ENCODE measurements at regions not wholly inside any gene's neighbourhood (a gene's known extent, or its start where the extent isn't known, plus 50 kb on each side); places are given as distances from the start of the nearest gene placed in this dataset.

DNA sequence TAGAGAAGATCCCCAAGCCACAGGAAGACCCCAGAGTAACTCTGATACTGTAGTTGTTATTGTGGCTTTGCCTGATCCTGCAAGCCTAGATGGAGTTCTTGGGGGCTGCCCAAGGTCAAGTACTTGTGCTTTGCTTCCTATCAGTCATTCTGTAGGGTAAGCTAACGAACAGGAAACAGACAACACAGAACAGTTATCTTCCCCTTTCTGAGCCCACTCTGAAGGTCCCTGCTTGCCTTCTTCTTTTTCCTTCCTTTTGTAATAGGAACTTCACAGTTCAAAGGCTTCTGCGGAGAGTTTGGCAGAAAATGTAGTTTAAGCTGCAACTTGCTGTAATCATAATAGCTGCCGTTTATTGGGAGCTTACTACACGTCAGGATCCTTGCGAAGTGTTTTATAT, 494.1 kb upstream of the ERCC4 start:
- DNase-seq (ENCODE audit: extremely low spot score), result no peak
- no peak overlapping the region for H3K4me3 ChIP-seq
- H3K36me3 ChIP-seq, result no peaks in the 10 kb centered on the region
- H3K9me3 ChIP-seq, result peaks cover 0 to 8% (median 3%) of the 10 kb centered on the region in 4 donors
- no peaks in the 10 kb centered on the region for H3K27me3 ChIP-seq
- TF ChIP-seq, protein P1, sequence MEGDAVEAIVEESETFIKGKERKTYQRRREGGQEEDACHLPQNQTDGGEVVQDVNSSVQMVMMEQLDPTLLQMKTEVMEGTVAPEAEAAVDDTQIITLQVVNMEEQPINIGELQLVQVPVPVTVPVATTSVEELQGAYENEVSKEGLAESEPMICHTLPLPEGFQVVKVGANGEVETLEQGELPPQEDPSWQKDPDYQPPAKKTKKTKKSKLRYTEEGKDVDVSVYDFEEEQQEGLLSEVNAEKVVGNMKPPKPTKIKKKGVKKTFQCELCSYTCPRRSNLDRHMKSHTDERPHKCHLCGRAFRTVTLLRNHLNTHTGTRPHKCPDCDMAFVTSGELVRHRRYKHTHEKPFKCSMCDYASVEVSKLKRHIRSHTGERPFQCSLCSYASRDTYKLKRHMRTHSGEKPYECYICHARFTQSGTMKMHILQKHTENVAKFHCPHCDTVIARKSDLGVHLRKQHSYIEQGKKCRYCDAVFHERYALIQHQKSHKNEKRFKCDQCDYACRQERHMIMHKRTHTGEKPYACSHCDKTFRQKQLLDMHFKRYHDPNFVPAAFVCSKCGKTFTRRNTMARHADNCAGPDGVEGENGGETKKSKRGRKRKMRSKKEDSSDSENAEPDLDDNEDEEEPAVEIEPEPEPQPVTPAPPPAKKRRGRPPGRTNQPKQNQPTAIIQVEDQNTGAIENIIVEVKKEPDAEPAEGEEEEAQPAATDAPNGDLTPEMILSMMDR (IDR thresholded peaks at IDR 0.05), result no peak
- TF ChIP-seq EP300 (IDR thresholded peaks at IDR 0.05), result no peak
- TF ChIP-seq POLR2A (IDR thresholded peaks at IDR 0.05; ENCODE audit: low read depth), result no peak
- no peak for TF ChIP-seq POLR2AphosphoS5 (IDR thresholded peaks at IDR 0.05)
- WGBS, result 70% methylated on average over 5 of the region's 5 CpGs
- intact Hi-C loops (cut with DNase I), result no loop called here
- no peak overlapping the region for H3K27ac ChIP-seq (replicated peaks in 1 of 4)
- no peaks in the 10 kb centered on the region for H3K4me1 ChIP-seq

DNA sequence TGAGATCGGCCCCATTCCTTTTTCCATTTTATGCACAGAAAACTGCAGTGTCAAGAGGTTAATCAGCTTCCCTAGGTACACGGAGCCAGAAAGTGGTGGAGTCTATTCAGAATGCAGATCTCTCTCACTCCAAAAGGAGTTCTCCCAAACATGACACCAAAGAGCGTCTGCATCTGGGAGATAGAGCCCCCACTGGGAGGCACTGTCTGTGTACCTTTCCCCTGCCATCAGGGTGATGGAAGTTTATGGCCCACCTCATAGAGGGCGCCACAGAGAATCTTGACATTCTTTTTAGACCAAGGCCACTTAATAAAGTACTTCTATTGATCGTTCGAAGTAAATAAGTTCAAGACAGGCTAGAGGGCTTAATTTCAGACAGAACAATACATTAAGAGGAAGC, 493.7 kb upstream of the ERCC4 start:
- H3K27me3 ChIP-seq, result no peaks in the 10 kb centered on the region
- intact Hi-C loops (cut with DNase I), result no loop called here
- no peaks in the 10 kb centered on the region for H3K4me1 ChIP-seq
- no peaks in the 10 kb centered on the region for H3K36me3 ChIP-seq
- no peak overlapping the region for H3K4me3 ChIP-seq
- TF ChIP-seq, protein P1 (IDR thresholded peaks at IDR 0.05), result no peak
- no peak for TF ChIP-seq POLR2A (IDR thresholded peaks at IDR 0.05; ENCODE audit: low read depth)
- no peak for TF ChIP-seq POLR2AphosphoS5 (IDR thresholded peaks at IDR 0.05)
- no peak for TF ChIP-seq EP300 (IDR thresholded peaks at IDR 0.05)
- peaks cover 0 to 8% (median 3%) of the 10 kb centered on the region in 4 donors for H3K9me3 ChIP-seq
- DNase-seq (ENCODE audit: extremely low spot score), result no peak
- no peak overlapping the region for H3K27ac ChIP-seq (replicated peaks in 1 of 4)
- WGBS, result 69% methylated on average over 6 of the region's 6 CpGs

DNA sequence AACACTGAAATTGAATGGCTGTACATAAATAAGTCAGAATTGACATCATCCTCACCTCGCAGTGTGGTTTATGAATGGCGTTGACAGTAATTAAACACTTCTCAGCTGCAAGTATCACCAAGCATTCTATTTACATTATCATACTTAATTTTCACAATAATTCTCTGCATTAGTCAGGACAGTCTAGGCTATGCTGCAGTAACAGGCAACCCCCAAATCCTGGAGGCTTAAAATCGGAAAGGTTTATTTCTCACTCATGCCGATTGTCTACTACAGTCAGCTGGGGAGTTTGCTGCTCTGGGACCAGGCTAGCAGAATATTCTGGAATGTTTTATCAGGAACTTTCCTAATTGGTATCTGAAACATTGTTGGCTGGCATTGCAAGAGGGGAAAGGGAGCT, 493.2 kb upstream of the ERCC4 start:
- no peaks in the 10 kb centered on the region for H3K4me1 ChIP-seq
- H3K27me3 ChIP-seq, result no peaks in the 10 kb centered on the region
- no peaks in the 10 kb centered on the region for H3K36me3 ChIP-seq
- no peak overlapping the region for H3K27ac ChIP-seq (replicated peaks in 1 of 4)
- no peak for DNase-seq (ENCODE audit: extremely low spot score)
- WGBS, result 92% methylated on average over 4 of the region's 4 CpGs
- intact Hi-C loops (cut with DNase I), result no loop called here
- TF ChIP-seq POLR2AphosphoS5 (IDR thresholded peaks at IDR 0.05), result no peak
- peaks cover 0 to 8% (median 3%) of the 10 kb centered on the region in 4 donors for H3K9me3 ChIP-seq
- no peak overlapping the region for H3K4me3 ChIP-seq

DNA sequence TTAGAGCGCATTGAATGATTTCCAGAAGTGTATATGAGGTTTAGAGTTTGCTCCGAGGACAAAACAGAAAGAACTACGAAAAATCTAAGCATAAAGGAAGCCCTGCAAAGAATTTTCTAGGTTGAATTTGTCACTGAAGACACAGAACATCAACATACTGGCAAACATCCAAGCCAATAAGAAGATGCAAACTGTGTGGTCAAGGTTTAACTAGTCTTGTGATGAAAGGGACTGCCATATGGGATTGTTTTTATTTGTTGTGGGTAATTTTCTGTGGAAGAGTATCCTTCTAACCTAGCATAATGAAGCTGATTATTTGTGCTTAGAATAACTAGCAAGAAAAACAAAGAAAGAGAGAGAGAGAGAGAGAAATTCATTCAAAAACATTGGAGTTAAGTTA, 492.0 kb upstream of the ERCC4 start:
- Histone ChIP-seq H3K36me3 (no peaks in the 10 kb centered on the region), H3K9me3 (peaks cover 0 to 8% (median 3%) of the 10 kb centered on the region in 4 donors), H3K27me3 (no peaks in the 10 kb centered on the region), H3K4me3 (no peak overlapping the region), H3K27ac (replicated peaks in 1 of 4) (no peak overlapping the region), H3K4me1 (no peaks in the 10 kb centered on the region)
- WGBS, result 71% methylated on average over 3 of the region's 3 CpGs
- intact Hi-C loops (cut with DNase I), result no loop called here
- TF ChIP-seq, protein P1 (IDR thresholded peaks at IDR 0.05), result no peak
- no peak for TF ChIP-seq EP300 (IDR thresholded peaks at IDR 0.05)
- no peak for TF ChIP-seq POLR2A (IDR thresholded peaks at IDR 0.05; ENCODE audit: low read depth)
- no peak for TF ChIP-seq POLR2AphosphoS5 (IDR thresholded peaks at IDR 0.05)
- no peak for DNase-seq (ENCODE audit: extremely low spot score)

DNA sequence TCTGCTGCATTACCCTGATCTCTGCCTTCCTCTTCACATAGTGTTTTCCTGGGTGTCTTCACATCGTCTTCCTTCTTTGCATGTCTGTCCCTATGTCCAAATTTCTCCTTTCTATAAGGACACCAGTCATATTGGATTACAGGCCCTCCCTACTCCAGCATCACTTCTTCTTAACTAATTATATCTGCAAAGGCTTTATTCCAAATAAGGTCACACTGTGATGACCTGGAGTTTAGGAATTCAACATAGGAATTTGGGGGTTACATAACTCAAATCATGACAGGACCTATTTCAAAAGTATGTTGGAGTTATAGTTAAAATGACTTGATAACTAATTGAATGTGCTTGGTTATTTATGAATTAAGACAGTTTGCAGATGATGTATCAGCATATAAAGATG, 490.5 kb upstream of the ERCC4 start:
- no peak overlapping the region for H3K27ac ChIP-seq (replicated peaks in 1 of 4)
- WGBS, result 59% methylated on average over 1 of the region's 1 CpG
- intact Hi-C loops (cut with DNase I), result no loop called here
- no peak overlapping the region for H3K4me3 ChIP-seq
- DNase-seq (ENCODE audit: extremely low spot score), result no peak
- H3K4me1 ChIP-seq, result no peaks in the 10 kb centered on the region
- no peaks in the 10 kb centered on the region for H3K27me3 ChIP-seq
- no peaks in the 10 kb centered on the region for H3K36me3 ChIP-seq
- H3K9me3 ChIP-seq, result peaks cover 0 to 6% (median 3%) of the 10 kb centered on the region in 4 donors
- no peak for TF ChIP-seq POLR2A (IDR thresholded peaks at IDR 0.05; ENCODE audit: low read depth)
- TF ChIP-seq, protein P1 (IDR thresholded peaks at IDR 0.05), result no peak
- no peak for TF ChIP-seq EP300 (IDR thresholded peaks at IDR 0.05)
- TF ChIP-seq POLR2AphosphoS5 (IDR thresholded peaks at IDR 0.05), result no peak
